Endodermal cell (in vitro differentiated cells): ENCODE measurements at regions not wholly inside any gene's neighbourhood (a gene's known extent, or its start where the extent isn't known, plus 50 kb on each side); places are given as distances from the start of the nearest gene placed in this dataset.

Source experiments
- DNase-seq: peaks from one replicate; pipeline ENCODE4 v3.0.0-alpha.2; 2017
- H3K27ac ChIP-seq: 2 replicates; pipeline ENCODE4 v1.5.1; 2013; ENCODE audit warnings: mild to moderate bottlenecking, low read depth, low read length, moderate library complexity
- H3K27me3 ChIP-seq: 2 replicates; pipeline ENCODE4 v1.6.1; 2013; ENCODE audit warnings: mild to moderate bottlenecking, low read length, moderate library complexity; ENCODE audit not compliant: insufficient read depth, control insufficient read depth, poor library complexity, severe bottlenecking
- H3K36me3 ChIP-seq: 2 replicates; pipeline ENCODE4 v1.7.0; 2013; ENCODE audit warnings: mild to moderate bottlenecking, low read length, moderate library complexity; ENCODE audit not compliant: control insufficient read depth, insufficient read depth
- H3K4me1 ChIP-seq: one replicate; pipeline ENCODE4 v1.7.0; 2013; ENCODE audit warnings: low read length; ENCODE audit not compliant: control insufficient read depth, insufficient read depth
- H3K4me3 ChIP-seq: 2 replicates; pipeline ENCODE4 v1.5.1; 2013; ENCODE audit warnings: mild to moderate bottlenecking, low read length, moderate library complexity
- H3K9ac ChIP-seq: 2 replicates; pipeline ENCODE4 v1.6.1; 2013; ENCODE audit warnings: mild to moderate bottlenecking, low read length, moderate library complexity; ENCODE audit not compliant: poor library complexity, severe bottlenecking; ENCODE audit errors: extremely low read depth
- H3K9me3 ChIP-seq: 2 replicates; pipeline ENCODE4 v1.6.1; 2013; ENCODE audit warnings: mild to moderate bottlenecking, low read length, moderate library complexity; ENCODE audit not compliant: control insufficient read depth
- H3K27ac Mint-ChIP-seq: 2 replicates; pipeline ENCODE4 v1.8.0; 2020; ENCODE audit warnings: mixed read lengths
- H3K27me3 Mint-ChIP-seq: 2 replicates; pipeline ENCODE4 v1.8.0; 2021; ENCODE audit warnings: mild to moderate bottlenecking, mixed read lengths; ENCODE audit not compliant: insufficient read depth
- H3K36me3 Mint-ChIP-seq: 2 replicates; pipeline ENCODE4 v1.8.0; 2020; ENCODE audit warnings: low read depth, mixed read lengths
- H3K4me1 Mint-ChIP-seq: 2 replicates; pipeline ENCODE4 v1.8.0; 2020; ENCODE audit warnings: mixed read lengths
- H3K4me3 Mint-ChIP-seq: 2 replicates; pipeline ENCODE4 v1.8.0; 2020; ENCODE audit warnings: mild to moderate bottlenecking, moderate library complexity, mixed read lengths
- H3K9me3 Mint-ChIP-seq: 2 replicates; pipeline ENCODE4 v1.8.0; 2020; ENCODE audit warnings: mild to moderate bottlenecking, mixed read lengths
- CTCF ChIP-seq: fragments of 200-600 bp; sonication (generic); conservative IDR thresholded peaks from 2 replicates; pipeline ENCODE4 v1.5.0; 2021; ENCODE audit warnings: antibody characterized with exemption, mild to moderate bottlenecking
- whole genome bisulfite sequencing, 2 experiments: methylation state at CpG; one replicate each; pipeline versions ENCODE4 v1.1.5 to v1.1.7; 2013; ENCODE audit warnings: missing lambda C conversion rate in 2 of 2, mixed read lengths in 1 of 2; ENCODE audit not compliant: insufficient coverage in 1 of 2, insufficient read length in 1 of 2; 5-methylcytosine and 5-hydroxymethylcytosine counted together

- H3K27me3 Mint-ChIP-seq, result peaks cover 3% of the 10 kb centered on the region
- H3K4me3 Mint-ChIP-seq, result no peak overlapping the region
- H3K27ac Mint-ChIP-seq, result no peak overlapping the region
- no peak for TF ChIP-seq CTCF
- Histone ChIP-seq H3K4me1 (no peaks in the 10 kb centered on the region), H3K4me3 (no peak overlapping the region), H3K9ac (no peak overlapping the region), H3K9me3 (no peaks in the 10 kb centered on the region), H3K36me3 (no peaks in the 10 kb centered on the region), H3K27me3 (no peaks in the 10 kb centered on the region), H3K27ac (no peak overlapping the region)
- H3K36me3 Mint-ChIP-seq, result no peaks in the 10 kb centered on the region
- WGBS, 2 experiments, result 83 to 92% methylated on average over 1 to 4 of the region's 4 CpGs
- no peak for DNase-seq
- no peaks in the 10 kb centered on the region for H3K4me1 Mint-ChIP-seq
- peaks cover 62% of the 10 kb centered on the region for H3K9me3 Mint-ChIP-seq
Measured at GRCh38 chrX:44428989-44429627, 85.6 kb upstream of the EFHC2 start.

- no peak overlapping the region for H3K9ac ChIP-seq
- no peak overlapping the region for H3K27ac ChIP-seq
- no peak overlapping the region for H3K4me3 ChIP-seq
- H3K4me3 Mint-ChIP-seq, result no peak overlapping the region
- H3K4me1 ChIP-seq, result no peaks in the 10 kb centered on the region
- H3K36me3 Mint-ChIP-seq, result no peaks in the 10 kb centered on the region
- H3K27me3 ChIP-seq, result no peaks in the 10 kb centered on the region
- DNase-seq, result no peak
- no peak for TF ChIP-seq CTCF
- H3K27ac Mint-ChIP-seq, result no peak overlapping the region
- H3K9me3 ChIP-seq, result no peaks in the 10 kb centered on the region
- H3K27me3 Mint-ChIP-seq, result peaks cover 3% of the 10 kb centered on the region
- no CpG with 5 or more reads among the region's 1 CpG for WGBS, 2 experiments
- no peaks in the 10 kb centered on the region for H3K36me3 ChIP-seq
- peaks cover 4% of the 10 kb centered on the region for H3K4me1 Mint-ChIP-seq
- peaks cover 49% of the 10 kb centered on the region for H3K9me3 Mint-ChIP-seq
Measured at GRCh38 chrX:44422631-44423030, 79.2 kb upstream of the EFHC2 start.

GRCh38 chrX:44415639-44416386 lies 72.3 kb upstream of the EFHC2 start:
- Histone ChIP-seq H3K4me1 (no peaks in the 10 kb centered on the region), H3K9me3 (no peaks in the 10 kb centered on the region), H3K36me3 (no peaks in the 10 kb centered on the region), H3K4me3 (no peak overlapping the region), H3K9ac (no peak overlapping the region), H3K27me3 (no peaks in the 10 kb centered on the region), H3K27ac (no peak overlapping the region)
- no peak overlapping the region for H3K27ac Mint-ChIP-seq
- 90 to 95% methylated on average over 2 to 4 of the region's 4 CpGs for WGBS, 2 experiments
- H3K9me3 Mint-ChIP-seq, result peaks cover 58% of the 10 kb centered on the region
- peaks cover 1% of the 10 kb centered on the region for H3K27me3 Mint-ChIP-seq
- no peak for TF ChIP-seq CTCF
- DNase-seq, result no peak
- no peaks in the 10 kb centered on the region for H3K36me3 Mint-ChIP-seq
- no peak overlapping the region for H3K4me3 Mint-ChIP-seq
- H3K4me1 Mint-ChIP-seq, result no peaks in the 10 kb centered on the region
